ENCODE measurements at regions not wholly inside any gene's neighbourhood (a gene's known extent, or its start where the extent isn't known, plus 50 kb on each side); places are given as distances from the start of the nearest gene placed in this dataset.

GRCh38 chr7:155987681-155988235, 175.5 kb upstream of the SHH start:
- no peak for TF ChIP-seq EZH2phosphoT487 (IDR thresholded peaks at IDR 0.05; ENCODE audit: borderline replicate concordance, low read length)
- TF ChIP-seq, protein P1, sequence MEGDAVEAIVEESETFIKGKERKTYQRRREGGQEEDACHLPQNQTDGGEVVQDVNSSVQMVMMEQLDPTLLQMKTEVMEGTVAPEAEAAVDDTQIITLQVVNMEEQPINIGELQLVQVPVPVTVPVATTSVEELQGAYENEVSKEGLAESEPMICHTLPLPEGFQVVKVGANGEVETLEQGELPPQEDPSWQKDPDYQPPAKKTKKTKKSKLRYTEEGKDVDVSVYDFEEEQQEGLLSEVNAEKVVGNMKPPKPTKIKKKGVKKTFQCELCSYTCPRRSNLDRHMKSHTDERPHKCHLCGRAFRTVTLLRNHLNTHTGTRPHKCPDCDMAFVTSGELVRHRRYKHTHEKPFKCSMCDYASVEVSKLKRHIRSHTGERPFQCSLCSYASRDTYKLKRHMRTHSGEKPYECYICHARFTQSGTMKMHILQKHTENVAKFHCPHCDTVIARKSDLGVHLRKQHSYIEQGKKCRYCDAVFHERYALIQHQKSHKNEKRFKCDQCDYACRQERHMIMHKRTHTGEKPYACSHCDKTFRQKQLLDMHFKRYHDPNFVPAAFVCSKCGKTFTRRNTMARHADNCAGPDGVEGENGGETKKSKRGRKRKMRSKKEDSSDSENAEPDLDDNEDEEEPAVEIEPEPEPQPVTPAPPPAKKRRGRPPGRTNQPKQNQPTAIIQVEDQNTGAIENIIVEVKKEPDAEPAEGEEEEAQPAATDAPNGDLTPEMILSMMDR (IDR thresholded peaks at IDR 0.05; ENCODE audit: low read depth, low read length, poor library complexity, severe bottlenecking), result no peak

DNA sequence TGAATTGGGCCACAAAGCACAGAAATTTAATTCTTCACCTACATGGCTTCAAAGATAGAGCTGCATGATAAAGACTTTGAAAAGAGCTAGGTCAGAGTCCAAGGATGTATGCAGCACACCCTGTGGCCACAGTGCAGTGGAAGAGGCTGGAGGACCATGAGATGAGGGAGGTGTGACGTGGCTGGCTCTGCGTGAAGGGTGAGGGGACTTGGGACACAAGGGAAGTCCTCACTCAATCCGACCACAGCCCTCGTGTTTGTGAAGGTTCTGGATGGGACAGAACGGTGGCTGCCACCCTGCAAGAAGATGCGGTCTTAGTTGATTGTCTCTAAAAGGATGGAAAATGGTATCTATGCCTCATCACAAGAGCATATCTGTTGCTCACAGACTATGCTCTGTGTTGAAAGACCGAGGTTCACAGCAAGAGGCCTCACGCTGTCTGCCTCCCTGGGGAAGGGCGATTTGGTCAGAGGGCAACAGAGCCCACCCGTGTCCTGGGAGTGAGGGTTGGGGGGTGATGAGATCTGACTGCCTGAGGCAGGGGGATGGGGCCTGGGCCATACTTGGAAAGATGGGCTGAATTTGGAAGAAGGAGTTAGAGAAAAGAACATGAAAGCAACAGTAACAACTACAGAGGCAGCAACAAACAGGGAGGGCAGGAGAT, 174.4 kb upstream of the SHH start:
- Histone ChIP-seq H3K4me3 (ENCODE audit: low read length) (no peak overlapping the region), H3K9me3 (ENCODE audit: control insufficient read depth, insufficient read depth, low read length) (no peaks in the 10 kb centered on the region), H3K27me3 (ENCODE audit: control insufficient read depth, low read length) (no peaks in the 10 kb centered on the region), H3K4me2 (ENCODE audit: low read length) (no peak overlapping the region), H3K79me2 (ENCODE audit: control insufficient read depth, low read length) (no peaks in the 10 kb centered on the region), H3K36me3 (ENCODE audit: control insufficient read depth, low read length) (no peaks in the 10 kb centered on the region), H4K20me1 (ENCODE audit: control insufficient read depth, insufficient read depth, low read depth, low read length) (no peaks in the 10 kb centered on the region), H3F3A (ENCODE audit: control insufficient read depth, insufficient read depth) (no peaks in the 10 kb centered on the region), H3K9me2 (replicated peaks; ENCODE audit: control insufficient read depth, low read length) (no peaks in the 10 kb centered on the region), H3K27ac (ENCODE audit: low read depth, low read length) (no peak overlapping the region), H3K4me1 (ENCODE audit: control insufficient read depth, low read length) (no peaks in the 10 kb centered on the region)
- TF ChIP-seq EZH2phosphoT487 (IDR thresholded peaks at IDR 0.05; ENCODE audit: borderline replicate concordance, low read length), result no peak
- TF ChIP-seq, protein P1 (IDR thresholded peaks at IDR 0.05; ENCODE audit: low read depth, low read length, poor library complexity, severe bottlenecking), result no peak

More at GRCh38 chr7:155987681-155988235, 175.5 kb upstream of the SHH start:
- Histone ChIP-seq H3K36me3 (ENCODE audit: control insufficient read depth, low read length) (no peaks in the 10 kb centered on the region), H3K4me3 (ENCODE audit: low read length) (no peak overlapping the region), H3K9me2 (replicated peaks; ENCODE audit: control insufficient read depth, low read length) (no peaks in the 10 kb centered on the region), H3K4me2 (ENCODE audit: low read length) (no peak overlapping the region), H3K9me3 (ENCODE audit: control insufficient read depth, insufficient read depth, low read length) (no peaks in the 10 kb centered on the region), H3K27ac (ENCODE audit: low read depth, low read length) (no peak overlapping the region), H3K27me3 (ENCODE audit: control insufficient read depth, low read length) (no peaks in the 10 kb centered on the region), H3K4me1 (ENCODE audit: control insufficient read depth, low read length) (no peaks in the 10 kb centered on the region), H4K20me1 (ENCODE audit: control insufficient read depth, insufficient read depth, low read depth, low read length) (no peaks in the 10 kb centered on the region), H3F3A (ENCODE audit: control insufficient read depth, insufficient read depth) (no peaks in the 10 kb centered on the region), H3K79me2 (ENCODE audit: control insufficient read depth, low read length) (no peaks in the 10 kb centered on the region)

GRCh38 chr7:155985518-155986250, 173.4 kb upstream of the SHH start:
- Histone ChIP-seq H3K36me3 (ENCODE audit: control insufficient read depth, low read length) (no peaks in the 10 kb centered on the region), H3K79me2 (ENCODE audit: control insufficient read depth, low read length) (no peaks in the 10 kb centered on the region), H3K27ac (ENCODE audit: low read depth, low read length) (no peak overlapping the region), H3K4me3 (ENCODE audit: low read length) (no peak overlapping the region), H3K9me2 (replicated peaks; ENCODE audit: control insufficient read depth, low read length) (no peaks in the 10 kb centered on the region), H4K20me1 (ENCODE audit: control insufficient read depth, insufficient read depth, low read depth, low read length) (no peaks in the 10 kb centered on the region), H3F3A (ENCODE audit: control insufficient read depth, insufficient read depth) (no peaks in the 10 kb centered on the region), H3K9me3 (ENCODE audit: control insufficient read depth, insufficient read depth, low read length) (no peaks in the 10 kb centered on the region), H3K4me1 (ENCODE audit: control insufficient read depth, low read length) (no peaks in the 10 kb centered on the region), H3K4me2 (ENCODE audit: low read length) (no peak overlapping the region), H3K27me3 (ENCODE audit: control insufficient read depth, low read length) (no peaks in the 10 kb centered on the region)
- TF ChIP-seq, protein P1 (IDR thresholded peaks at IDR 0.05; ENCODE audit: low read depth, low read length, poor library complexity, severe bottlenecking), result no peak
- TF ChIP-seq EZH2phosphoT487 (IDR thresholded peaks at IDR 0.05; ENCODE audit: borderline replicate concordance, low read length), result no peak

Data from DOHH2 (cell line).